B cell (primary cell): ENCODE measurements at regions not wholly inside any gene's neighbourhood (a gene's known extent, or its start where the extent isn't known, plus 50 kb on each side); places are given as distances from the start of the nearest gene placed in this dataset.

Source experiments
- ATAC-seq: fragments of 200-7000 bp; cut with Tn5 transposase; one replicate; pipeline ENCODE4 v1.10.0; 2021; ENCODE audit warnings: low read depth, mild to moderate bottlenecking, moderate number of reproducible peaks, moderate library complexity
- CTCF ChIA-PET: fragments of 350-600 bp; sonication (Branson Sonifier 250); formaldehyde crosslinking; loops from one replicate; lab custom pipeline; 2021; ENCODE audit warnings: antibody characterized with exemption, inconsistent platforms; lab: Charles Lee
- POLR2A ChIA-PET: fragments of 350-600 bp; sonication (Branson Sonifier 250); formaldehyde crosslinking; loops from one replicate; lab custom pipeline; 2021; ENCODE audit warnings: antibody characterized with exemption; lab: Charles Lee
- DNase-seq: peaks from one replicate; pipeline ENCODE4 v3.0.0; 2013
- H2AFZ ChIP-seq: 2 replicates; pipeline ENCODE4 v1.6.1; 2012; ENCODE audit warnings: mild to moderate bottlenecking, low read depth, low read length; ENCODE audit not compliant: insufficient read depth, poor library complexity, severe bottlenecking
- H3K27ac ChIP-seq, 2 donors: 1 replicate in 1 of 2; 2 replicates in 1 of 2; pipeline ENCODE4 v1.5.1; 2012 to 2013; ENCODE audit warnings: low read length in 2 of 2, mild to moderate bottlenecking in 2 of 2, moderate library complexity in 1 of 2
- H3K27me3 ChIP-seq, 4 experiments: fragments of 200-600 bp in 1 of 4; sonication (generic) in 1 of 4; replicated peaks in 1 of 4; 1 replicate in 2 of 4; 2 replicates in 2 of 4; pipeline versions ENCODE4 v1.6.1 to v1.7.0; 2013 to 2016; ENCODE audit warnings: low read length in 3 of 4, mild to moderate bottlenecking in 2 of 4, mixed read lengths in 1 of 4, moderate library complexity in 1 of 4; ENCODE audit not compliant: insufficient read depth in 4 of 4, control insufficient read depth in 3 of 4; ENCODE audit errors: control extremely low read depth in 1 of 4
- H3K36me3 ChIP-seq, 2 experiments: replicated peaks in 1 of 2; 1 replicate in 1 of 2; 2 replicates in 1 of 2; pipeline versions ENCODE4 v1.6.1 to v1.7.1; 2013; ENCODE audit warnings: low read length in 1 of 2; ENCODE audit not compliant: insufficient read depth in 2 of 2, control insufficient read depth in 1 of 2; ENCODE audit errors: control extremely low read depth in 1 of 2, extremely low read depth in 1 of 2
- H3K4me1 ChIP-seq, 2 donors: fragments of 200-600 bp in 1 of 2; sonication (generic) in 1 of 2; 1 replicate in 1 of 2; 2 replicates in 1 of 2; pipeline versions ENCODE4 v1.5.1 to v1.6.1; 2013 to 2017; ENCODE audit warnings: low read length in 2 of 2; ENCODE audit not compliant: control insufficient read depth in 2 of 2, insufficient read depth in 2 of 2
- H3K4me2 ChIP-seq: replicated peaks from 2 replicates; pipeline ENCODE3; 2012; ENCODE audit warnings: mild to moderate bottlenecking, low read depth, low read length; ENCODE audit not compliant: poor library complexity, severe bottlenecking
- H3K4me3 ChIP-seq, 5 experiments: fragments of 200-600 bp in 1 of 5; sonication (generic) in 1 of 5; 1 replicate in 3 of 5; 2 replicates in 2 of 5; pipeline versions ENCODE4 v1.5.1 to v1.7.0; 2011 to 2016; ENCODE audit warnings: low read length in 4 of 5, mild to moderate bottlenecking in 4 of 5, low read depth in 2 of 5, control low read depth in 1 of 5, moderate library complexity in 1 of 5; ENCODE audit not compliant: insufficient read depth in 1 of 5; ENCODE audit errors: control extremely low read depth in 1 of 5, extremely low read depth in 1 of 5
- H3K79me2 ChIP-seq: fragments of 200-600 bp; sonication (generic); one replicate; pipeline ENCODE4 v1.6.0; 2016; ENCODE audit warnings: low read length; ENCODE audit not compliant: control insufficient read depth, insufficient read depth
- H3K9ac ChIP-seq: fragments of 200-600 bp; sonication (generic); 2 replicates; pipeline ENCODE4 v1.6.1; 2017; ENCODE audit warnings: mild to moderate bottlenecking, low read length, moderate library complexity
- H3K9me3 ChIP-seq, 3 donors: one replicate each; pipeline versions ENCODE4 v1.6.1 to v1.7.1; 2013; ENCODE audit warnings: low read length in 2 of 3; ENCODE audit not compliant: control insufficient read depth in 2 of 3, insufficient read depth in 1 of 3; ENCODE audit errors: control extremely low read depth in 1 of 3
- H4K20me1 ChIP-seq: 2 replicates; pipeline ENCODE4 v1.6.0; 2012; ENCODE audit warnings: mild to moderate bottlenecking, low read length; ENCODE audit not compliant: insufficient read depth, control insufficient read depth, poor library complexity, severe bottlenecking
- H3K27ac Mint-ChIP-seq: one replicate; pipeline ENCODE4 v1.8.0; 2021; ENCODE audit warnings: mixed read lengths
- H3K27me3 Mint-ChIP-seq: one replicate; pipeline ENCODE4 v1.8.0; 2021; ENCODE audit warnings: mixed read lengths
- H3K4me1 Mint-ChIP-seq: one replicate; pipeline ENCODE4 v1.8.0; 2021; ENCODE audit warnings: mixed read lengths
- H3K4me3 Mint-ChIP-seq: one replicate; pipeline ENCODE4 v1.8.0; 2021; ENCODE audit warnings: mixed read lengths
- H3K9me3 Mint-ChIP-seq: one replicate; pipeline ENCODE4 v1.8.0; 2022; ENCODE audit warnings: mixed read lengths; ENCODE audit not compliant: insufficient read depth
- EZH2 ChIP-seq: IDR thresholded peaks from 2 replicates; pipeline ENCODE4 v1.6.1; 2012; ENCODE audit warnings: borderline replicate concordance, low read depth, mild to moderate bottlenecking, moderate library complexity, low read length; ENCODE audit not compliant: insufficient read depth, poor library complexity, severe bottlenecking
- WGBS: methylation state at CpG from one replicate; pipeline ENCODE4 v1.1.5; 2013; ENCODE audit warnings: missing lambda C conversion rate; ENCODE audit not compliant: insufficient coverage; 5-methylcytosine and 5-hydroxymethylcytosine counted together
- intact Hi-C: fragments of 100-400 bp; cut with micrococcal nuclease; formaldehyde crosslinking; loops from one replicate; pipeline ENCODE4 v1.10.0; 2022
- TF ChIP-seq, protein P1 (sequence below): fragments of 200-600 bp; IDR thresholded peaks from one replicate; pipeline ENCODE4 v1.8.0; 2022; ENCODE audit warnings: antibody characterized with exemption, mild to moderate bottlenecking

DNA sequence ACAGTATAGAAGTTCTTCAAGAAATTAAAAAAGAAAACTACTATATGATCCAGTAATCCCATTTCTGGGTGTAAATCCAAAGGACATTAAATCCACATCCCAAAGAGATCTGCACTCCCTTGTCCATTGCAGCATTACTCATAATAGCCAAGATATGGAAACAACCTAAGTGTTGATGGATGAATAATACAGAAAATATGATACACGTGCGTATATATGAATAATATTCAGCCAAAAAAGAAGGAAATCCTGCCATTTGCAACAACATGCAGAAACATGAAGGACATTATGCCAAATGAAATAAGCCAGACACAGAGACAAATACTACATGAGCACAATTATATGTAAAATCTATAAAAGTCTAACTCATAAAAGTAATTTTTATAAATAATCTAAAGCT, 306.3 kb upstream of the ANO3 start:
- H3K4me1 Mint-ChIP-seq, result peaks cover 3% of the 10 kb centered on the region
- H3K9ac ChIP-seq, result no peak overlapping the region
- H2AFZ ChIP-seq, result no peak overlapping the region
- no peak overlapping the region for H3K4me2 ChIP-seq
- no peaks in the 10 kb centered on the region for H3K9me3 ChIP-seq
- ChIA-PET POLR2A (no interaction called here), CTCF (interaction anchor here (0.5 kb wide), 1 partner anchor 38 kb away, joined by 4 read pairs; no protein-coding TSS in a partner anchor)
- H4K20me1 ChIP-seq, result no peaks in the 10 kb centered on the region
- TF ChIP-seq EZH2, result no peak
- TF ChIP-seq, protein P1, sequence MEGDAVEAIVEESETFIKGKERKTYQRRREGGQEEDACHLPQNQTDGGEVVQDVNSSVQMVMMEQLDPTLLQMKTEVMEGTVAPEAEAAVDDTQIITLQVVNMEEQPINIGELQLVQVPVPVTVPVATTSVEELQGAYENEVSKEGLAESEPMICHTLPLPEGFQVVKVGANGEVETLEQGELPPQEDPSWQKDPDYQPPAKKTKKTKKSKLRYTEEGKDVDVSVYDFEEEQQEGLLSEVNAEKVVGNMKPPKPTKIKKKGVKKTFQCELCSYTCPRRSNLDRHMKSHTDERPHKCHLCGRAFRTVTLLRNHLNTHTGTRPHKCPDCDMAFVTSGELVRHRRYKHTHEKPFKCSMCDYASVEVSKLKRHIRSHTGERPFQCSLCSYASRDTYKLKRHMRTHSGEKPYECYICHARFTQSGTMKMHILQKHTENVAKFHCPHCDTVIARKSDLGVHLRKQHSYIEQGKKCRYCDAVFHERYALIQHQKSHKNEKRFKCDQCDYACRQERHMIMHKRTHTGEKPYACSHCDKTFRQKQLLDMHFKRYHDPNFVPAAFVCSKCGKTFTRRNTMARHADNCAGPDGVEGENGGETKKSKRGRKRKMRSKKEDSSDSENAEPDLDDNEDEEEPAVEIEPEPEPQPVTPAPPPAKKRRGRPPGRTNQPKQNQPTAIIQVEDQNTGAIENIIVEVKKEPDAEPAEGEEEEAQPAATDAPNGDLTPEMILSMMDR, result no peak
- ATAC-seq, result no peak
- H3K4me3 ChIP-seq, result no peak overlapping the region
- WGBS, result no CpG with 5 or more reads among the region's 2 CpGs
- intact Hi-C loops, result no loop called here
- no peaks in the 10 kb centered on the region for H3K27me3 ChIP-seq
- no peaks in the 10 kb centered on the region for H3K36me3 ChIP-seq
- H3K9me3 Mint-ChIP-seq, result no peaks in the 10 kb centered on the region
- no peaks in the 10 kb centered on the region for H3K27me3 Mint-ChIP-seq
- DNase-seq, result no peak
- H3K27ac Mint-ChIP-seq, result no peak overlapping the region
- H3K79me2 ChIP-seq, result no peaks in the 10 kb centered on the region
- H3K4me1 ChIP-seq, result no peaks in the 10 kb centered on the region
- H3K4me3 Mint-ChIP-seq, result no peak overlapping the region
- no peak overlapping the region for H3K27ac ChIP-seq

DNA sequence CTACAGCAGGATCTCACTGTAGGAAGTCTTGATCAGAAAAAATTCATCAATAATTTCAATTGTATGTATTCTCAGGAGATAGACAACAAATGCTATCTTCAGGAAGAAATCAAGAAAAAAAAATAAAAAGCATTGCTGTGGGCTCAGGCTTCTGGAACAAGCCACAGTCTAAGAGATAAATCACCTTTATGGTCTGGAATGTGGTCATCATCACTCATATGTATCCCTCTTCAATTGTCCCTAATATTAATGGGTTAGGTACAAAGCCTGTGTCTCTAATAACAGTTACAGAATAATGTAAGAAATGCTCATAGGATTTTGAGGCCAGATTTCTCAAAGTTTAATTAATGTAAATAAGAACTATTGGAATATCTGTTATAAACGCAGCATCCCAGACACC, 305.9 kb upstream of the ANO3 start:
- no peak overlapping the region for H3K4me2 ChIP-seq
- CTCF ChIA-PET, result no interaction called here
- no peak overlapping the region for H3K4me3 ChIP-seq
- intact Hi-C loops, result no loop called here
- no peaks in the 10 kb centered on the region for H3K36me3 ChIP-seq
- no peak overlapping the region for H2AFZ ChIP-seq
- ATAC-seq, result no peak
- H3K9ac ChIP-seq, result no peak overlapping the region
- no peaks in the 10 kb centered on the region for H3K9me3 ChIP-seq
- no peaks in the 10 kb centered on the region for H3K79me2 ChIP-seq
- peaks cover 3% of the 10 kb centered on the region for H3K4me1 Mint-ChIP-seq
- no peak for DNase-seq
- no peak overlapping the region for H3K27ac Mint-ChIP-seq
- H3K9me3 Mint-ChIP-seq, result no peaks in the 10 kb centered on the region
- H3K27me3 ChIP-seq, result no peaks in the 10 kb centered on the region
- POLR2A ChIA-PET, result no interaction called here
- H3K27me3 Mint-ChIP-seq, result no peaks in the 10 kb centered on the region
- no peak overlapping the region for H3K4me3 Mint-ChIP-seq
- H3K4me1 ChIP-seq, result no peaks in the 10 kb centered on the region
- 100% methylated on average over 1 of the region's 1 CpG for WGBS
- H3K27ac ChIP-seq, result no peak overlapping the region
- H4K20me1 ChIP-seq, result no peaks in the 10 kb centered on the region
- TF ChIP-seq EZH2, result no peak
- TF ChIP-seq, protein P1, result no peak
